OCI-LY3 (cell line): ENCODE measurements at regions not wholly inside any gene's neighbourhood (a gene's known extent, or its start where the extent isn't known, plus 50 kb on each side); places are given as distances from the start of the nearest gene placed in this dataset.

Experiments used
- EZH2phosphoT487 ChIP-seq: fragments of 200-600 bp; shearing (Covaris generic); IDR thresholded peaks from 2 replicates; pipeline ENCODE4 v1.6.1; 2018; ENCODE audit warnings: antibody characterized with exemption, mixed run types, low read depth
- TF ChIP-seq, protein P1 (sequence below): fragments of 200-600, 300-600 bp; sonication (generic); IDR thresholded peaks from 2 replicates; pipeline ENCODE4 v1.5.1; 2014; ENCODE audit warnings: antibody characterized with exemption, low read length, low read depth

DNA sequence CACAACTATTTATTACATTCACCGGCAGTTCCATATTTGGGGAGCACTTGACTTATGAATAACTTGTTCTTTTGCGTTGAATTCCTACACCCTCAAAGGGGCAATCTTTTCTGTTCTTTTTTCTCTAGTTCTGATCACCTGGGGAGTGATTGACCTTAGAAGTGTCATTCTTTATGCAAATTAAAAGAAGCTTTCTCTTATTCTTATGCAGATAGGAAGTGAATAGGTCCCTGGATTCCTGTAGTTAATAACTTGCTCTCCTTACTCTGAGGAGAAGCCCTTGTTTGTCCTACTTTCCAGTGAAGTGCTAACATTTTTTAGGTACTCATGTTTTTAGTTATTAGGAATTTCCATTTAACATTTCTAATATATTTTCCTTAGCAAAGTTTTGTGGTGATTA, 569.8 kb upstream of the LRRTM1 start:
- TF ChIP-seq, protein P1, sequence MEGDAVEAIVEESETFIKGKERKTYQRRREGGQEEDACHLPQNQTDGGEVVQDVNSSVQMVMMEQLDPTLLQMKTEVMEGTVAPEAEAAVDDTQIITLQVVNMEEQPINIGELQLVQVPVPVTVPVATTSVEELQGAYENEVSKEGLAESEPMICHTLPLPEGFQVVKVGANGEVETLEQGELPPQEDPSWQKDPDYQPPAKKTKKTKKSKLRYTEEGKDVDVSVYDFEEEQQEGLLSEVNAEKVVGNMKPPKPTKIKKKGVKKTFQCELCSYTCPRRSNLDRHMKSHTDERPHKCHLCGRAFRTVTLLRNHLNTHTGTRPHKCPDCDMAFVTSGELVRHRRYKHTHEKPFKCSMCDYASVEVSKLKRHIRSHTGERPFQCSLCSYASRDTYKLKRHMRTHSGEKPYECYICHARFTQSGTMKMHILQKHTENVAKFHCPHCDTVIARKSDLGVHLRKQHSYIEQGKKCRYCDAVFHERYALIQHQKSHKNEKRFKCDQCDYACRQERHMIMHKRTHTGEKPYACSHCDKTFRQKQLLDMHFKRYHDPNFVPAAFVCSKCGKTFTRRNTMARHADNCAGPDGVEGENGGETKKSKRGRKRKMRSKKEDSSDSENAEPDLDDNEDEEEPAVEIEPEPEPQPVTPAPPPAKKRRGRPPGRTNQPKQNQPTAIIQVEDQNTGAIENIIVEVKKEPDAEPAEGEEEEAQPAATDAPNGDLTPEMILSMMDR = no peak
- no peak for TF ChIP-seq EZH2phosphoT487
